ENCODE measurements at regions not wholly inside any gene's neighbourhood (a gene's known extent, or its start where the extent isn't known, plus 50 kb on each side); places are given as distances from the start of the nearest gene placed in this dataset.
A peak's percentile ranks its signal among the peaks of the same experiment; 100 is the strongest.
"Not testable (repeated sequence)": the region's sequence is repeated elsewhere in the genome, so short reads cannot be mapped to it uniquely, and the experiment has no call there.

DNA sequence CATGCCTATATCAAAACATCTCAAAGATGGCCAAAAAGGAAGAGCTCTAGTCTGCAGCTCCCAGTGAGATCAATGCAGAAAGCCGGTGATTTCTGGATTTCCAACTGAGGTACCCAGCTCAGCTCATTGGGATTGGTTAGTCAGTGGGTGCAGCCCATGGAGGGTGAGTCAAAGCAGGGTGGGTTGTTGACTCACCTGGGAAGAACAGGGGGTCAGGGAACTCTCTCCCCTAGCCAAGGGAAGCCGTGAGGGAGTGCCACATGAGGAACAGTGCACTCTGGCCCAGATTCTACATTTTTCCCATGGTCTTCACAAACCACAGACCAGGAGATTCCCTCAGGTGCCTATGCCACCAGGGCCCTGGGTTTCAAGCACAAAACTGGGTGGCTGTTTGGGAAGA is 57.3 kb upstream of the FGF16 start (continued):
- TF ChIP-seq, protein P1, sequence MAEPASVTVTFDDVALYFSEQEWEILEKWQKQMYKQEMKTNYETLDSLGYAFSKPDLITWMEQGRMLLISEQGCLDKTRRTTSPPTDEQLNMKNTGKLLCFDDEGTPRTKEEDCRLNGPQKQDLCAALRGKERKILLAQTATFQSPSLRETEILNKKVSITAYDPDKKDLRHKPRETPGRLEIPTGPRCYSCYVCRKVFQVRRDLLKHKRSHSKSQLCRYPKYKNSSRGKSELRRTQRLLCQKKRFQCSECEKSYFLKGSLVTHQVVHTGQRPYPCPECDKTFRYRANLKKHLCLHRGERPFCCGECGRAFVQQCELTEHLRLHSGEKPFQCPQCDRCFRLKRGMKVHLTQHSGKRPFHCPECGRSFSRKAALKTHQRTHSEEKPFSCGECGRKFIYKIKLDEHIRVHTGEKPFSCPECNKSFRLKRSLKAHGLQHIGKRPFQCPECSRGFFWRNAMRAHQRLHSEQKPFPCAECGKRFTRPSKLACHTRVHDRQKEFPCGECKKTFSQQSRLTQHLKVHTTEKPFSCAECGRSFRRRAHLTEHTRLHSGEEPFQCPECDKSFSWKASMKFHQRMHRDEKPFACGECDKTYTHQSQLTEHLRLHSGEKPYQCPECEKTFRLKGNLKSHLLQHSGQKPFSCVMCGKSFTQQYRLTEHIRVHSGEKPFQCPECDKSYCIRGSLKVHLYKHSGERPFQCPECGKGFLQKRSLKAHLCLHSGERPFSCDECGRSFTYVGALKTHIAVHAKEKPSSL (CRISPR knock-in tag; conservative IDR thresholded peaks at IDR 0.05), result no peak
- TF ChIP-seq MYBL2 (CRISPR knock-in tag; IDR thresholded peaks at IDR 0.05) (no peak), ZNF317 (CRISPR knock-in tag; IDR thresholded peaks at IDR 0.05; ENCODE audit: borderline replicate concordance, low read depth) (no peak), RORB (CRISPR knock-in tag; IDR thresholded peaks at IDR 0.05) (no peak), NR2C2 (CRISPR knock-in tag; IDR thresholded peaks at IDR 0.05) (no peak)
- TF ChIP-seq, protein P2, sequence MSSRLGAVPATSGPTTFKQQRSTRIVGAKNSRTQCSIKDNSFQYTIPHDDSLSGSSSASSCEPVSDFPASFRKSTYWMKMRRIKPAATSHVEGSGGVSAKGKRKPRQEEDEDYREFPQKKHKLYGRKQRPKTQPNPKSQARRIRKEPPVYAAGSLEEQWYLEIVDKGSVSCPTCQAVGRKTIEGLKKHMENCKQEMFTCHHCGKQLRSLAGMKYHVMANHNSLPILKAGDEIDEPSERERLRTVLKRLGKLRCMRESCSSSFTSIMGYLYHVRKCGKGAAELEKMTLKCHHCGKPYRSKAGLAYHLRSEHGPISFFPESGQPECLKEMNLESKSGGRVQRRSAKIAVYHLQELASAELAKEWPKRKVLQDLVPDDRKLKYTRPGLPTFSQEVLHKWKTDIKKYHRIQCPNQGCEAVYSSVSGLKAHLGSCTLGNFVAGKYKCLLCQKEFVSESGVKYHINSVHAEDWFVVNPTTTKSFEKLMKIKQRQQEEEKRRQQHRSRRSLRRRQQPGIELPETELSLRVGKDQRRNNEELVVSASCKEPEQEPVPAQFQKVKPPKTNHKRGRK (CRISPR knock-in tag; IDR thresholded peaks at IDR 0.05; ENCODE audit: borderline replicate concordance), result no peak
- TF ChIP-seq, protein P3, sequence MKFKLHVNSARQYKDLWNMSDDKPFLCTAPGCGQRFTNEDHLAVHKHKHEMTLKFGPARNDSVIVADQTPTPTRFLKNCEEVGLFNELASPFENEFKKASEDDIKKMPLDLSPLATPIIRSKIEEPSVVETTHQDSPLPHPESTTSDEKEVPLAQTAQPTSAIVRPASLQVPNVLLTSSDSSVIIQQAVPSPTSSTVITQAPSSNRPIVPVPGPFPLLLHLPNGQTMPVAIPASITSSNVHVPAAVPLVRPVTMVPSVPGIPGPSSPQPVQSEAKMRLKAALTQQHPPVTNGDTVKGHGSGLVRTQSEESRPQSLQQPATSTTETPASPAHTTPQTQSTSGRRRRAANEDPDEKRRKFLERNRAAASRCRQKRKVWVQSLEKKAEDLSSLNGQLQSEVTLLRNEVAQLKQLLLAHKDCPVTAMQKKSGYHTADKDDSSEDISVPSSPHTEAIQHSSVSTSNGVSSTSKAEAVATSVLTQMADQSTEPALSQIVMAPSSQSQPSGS (CRISPR knock-in tag; IDR thresholded peaks at IDR 0.05; ENCODE audit: borderline replicate concordance, low read depth), result no peak
- TF ChIP-seq, protein P4, sequence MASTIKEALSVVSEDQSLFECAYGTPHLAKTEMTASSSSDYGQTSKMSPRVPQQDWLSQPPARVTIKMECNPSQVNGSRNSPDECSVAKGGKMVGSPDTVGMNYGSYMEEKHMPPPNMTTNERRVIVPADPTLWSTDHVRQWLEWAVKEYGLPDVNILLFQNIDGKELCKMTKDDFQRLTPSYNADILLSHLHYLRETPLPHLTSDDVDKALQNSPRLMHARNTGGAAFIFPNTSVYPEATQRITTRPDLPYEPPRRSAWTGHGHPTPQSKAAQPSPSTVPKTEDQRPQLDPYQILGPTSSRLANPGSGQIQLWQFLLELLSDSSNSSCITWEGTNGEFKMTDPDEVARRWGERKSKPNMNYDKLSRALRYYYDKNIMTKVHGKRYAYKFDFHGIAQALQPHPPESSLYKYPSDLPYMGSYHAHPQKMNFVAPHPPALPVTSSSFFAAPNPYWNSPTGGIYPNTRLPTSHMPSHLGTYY (CRISPR knock-in tag; IDR thresholded peaks at IDR 0.05), result no peak

DNA sequence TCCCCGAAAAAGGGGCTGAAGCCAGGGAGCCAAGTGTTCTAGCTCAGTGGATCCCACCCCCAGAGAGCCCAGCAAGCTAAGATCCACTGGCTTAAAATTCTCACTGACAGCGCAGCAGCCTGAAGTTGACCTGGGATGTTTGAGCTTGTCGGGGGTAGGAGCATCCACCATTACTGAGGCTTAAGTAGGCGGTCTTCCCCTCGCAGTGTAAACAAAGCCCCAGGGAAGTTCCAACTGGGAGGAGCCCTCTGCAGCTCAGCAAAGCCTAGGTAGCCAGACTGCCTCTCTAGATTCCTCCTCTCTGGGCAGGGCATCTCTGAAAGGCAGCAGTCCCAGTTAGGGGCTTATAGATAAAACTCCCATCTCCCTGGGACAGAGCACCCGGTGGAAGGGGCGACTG is 56.8 kb upstream of the FGF16 start:
- POLR2A ChIA-PET; H3K27me3 Mint-ChIP-seq (ENCODE audit: low read depth); DNase-seq (ENCODE audit: low spot score); H3K27ac Mint-ChIP-seq; H3K4me3 Mint-ChIP-seq; H3K4me1 Mint-ChIP-seq; CTCF ChIA-PET: not testable (repeated sequence)
- Mint-ChIP-seq H3K9me3 (peaks cover 53% of the 10 kb centered on the region), H3K36me3 (peaks cover 11% of the 10 kb centered on the region)
- peak; percentile 71 for ATAC-seq

DNA sequence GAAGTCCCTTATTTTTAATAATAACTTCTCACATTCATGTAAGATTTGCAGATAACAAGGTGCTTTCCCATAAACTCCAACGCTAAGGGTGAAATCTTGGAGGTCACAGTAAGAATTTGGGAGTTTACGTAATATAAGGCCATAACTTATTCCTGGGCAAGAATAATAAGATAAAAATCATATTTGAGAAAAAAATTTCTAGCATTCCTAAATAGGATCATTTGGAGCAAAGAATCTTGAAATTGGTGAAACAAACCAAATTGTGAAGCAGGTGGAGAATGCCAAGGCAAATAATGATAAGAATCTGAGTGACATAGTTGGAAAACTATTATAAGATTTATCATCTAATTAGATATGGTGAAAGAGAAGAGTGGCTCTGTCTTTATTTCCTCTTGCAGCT is 50.4 kb upstream of the FGF16 start:
- H3K27ac Mint-ChIP-seq, result no peak overlapping the region
- H3K9me3 Mint-ChIP-seq, result peaks cover 26% of the 10 kb centered on the region
- peaks cover 5% of the 10 kb centered on the region; the same call in 1 of the 2 replicates for H3K27me3 Mint-ChIP-seq (ENCODE audit: low read depth)
- CTCF ChIA-PET, result no interaction called here
- ATAC-seq (no peak), DNase-seq (ENCODE audit: low spot score) (no peak)
- POLR2A ChIA-PET, result no interaction called here
- H3K4me1 Mint-ChIP-seq, result no peaks in the 10 kb centered on the region
- H3K36me3 Mint-ChIP-seq, result no peaks in the 10 kb centered on the region; the same call in 1 of the 2 replicates
- H3K4me3 Mint-ChIP-seq, result no peak overlapping the region
- TF ChIP-seq JAZF1 (CRISPR knock-in tag; IDR thresholded peaks at IDR 0.05) (no peak), FOXP1 (CRISPR knock-in tag; IDR thresholded peaks at IDR 0.05; ENCODE audit: borderline replicate concordance) (no peak), FOXJ3 (CRISPR knock-in tag; IDR thresholded peaks at IDR 0.05; ENCODE audit: borderline replicate concordance) (no peak), ZNF219 (CRISPR knock-in tag; IDR thresholded peaks at IDR 0.05; ENCODE audit: borderline replicate concordance) (no peak), ESRRA (CRISPR knock-in tag; IDR thresholded peaks at IDR 0.05; ENCODE audit: borderline replicate concordance) (no peak), RELA (CRISPR knock-in tag; IDR thresholded peaks at IDR 0.05; ENCODE audit: borderline replicate concordance) (no peak), MXD4 (CRISPR knock-in tag; IDR thresholded peaks at IDR 0.05; ENCODE audit: borderline replicate concordance) (no peak), IRF2 (CRISPR knock-in tag; IDR thresholded peaks at IDR 0.05; ENCODE audit: borderline replicate concordance, low read depth) (no peak), ZBTB21 (CRISPR knock-in tag; IDR thresholded peaks at IDR 0.05; ENCODE audit: borderline replicate concordance) (no peak)
- TF ChIP-seq, protein P5, sequence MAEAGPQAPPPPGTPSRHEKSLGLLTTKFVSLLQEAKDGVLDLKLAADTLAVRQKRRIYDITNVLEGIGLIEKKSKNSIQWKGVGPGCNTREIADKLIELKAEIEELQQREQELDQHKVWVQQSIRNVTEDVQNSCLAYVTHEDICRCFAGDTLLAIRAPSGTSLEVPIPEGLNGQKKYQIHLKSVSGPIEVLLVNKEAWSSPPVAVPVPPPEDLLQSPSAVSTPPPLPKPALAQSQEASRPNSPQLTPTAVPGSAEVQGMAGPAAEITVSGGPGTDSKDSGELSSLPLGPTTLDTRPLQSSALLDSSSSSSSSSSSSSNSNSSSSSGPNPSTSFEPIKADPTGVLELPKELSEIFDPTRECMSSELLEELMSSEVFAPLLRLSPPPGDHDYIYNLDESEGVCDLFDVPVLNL (CRISPR knock-in tag; IDR thresholded peaks at IDR 0.05; ENCODE audit: borderline replicate concordance, low read depth), result no peak
- TF ChIP-seq, protein P6, sequence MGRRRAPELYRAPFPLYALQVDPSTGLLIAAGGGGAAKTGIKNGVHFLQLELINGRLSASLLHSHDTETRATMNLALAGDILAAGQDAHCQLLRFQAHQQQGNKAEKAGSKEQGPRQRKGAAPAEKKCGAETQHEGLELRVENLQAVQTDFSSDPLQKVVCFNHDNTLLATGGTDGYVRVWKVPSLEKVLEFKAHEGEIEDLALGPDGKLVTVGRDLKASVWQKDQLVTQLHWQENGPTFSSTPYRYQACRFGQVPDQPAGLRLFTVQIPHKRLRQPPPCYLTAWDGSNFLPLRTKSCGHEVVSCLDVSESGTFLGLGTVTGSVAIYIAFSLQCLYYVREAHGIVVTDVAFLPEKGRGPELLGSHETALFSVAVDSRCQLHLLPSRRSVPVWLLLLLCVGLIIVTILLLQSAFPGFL (CRISPR knock-in tag; IDR thresholded peaks at IDR 0.05; ENCODE audit: borderline replicate concordance), result no peak
- TF ChIP-seq, protein P4 (CRISPR knock-in tag; IDR thresholded peaks at IDR 0.05), result no peak
- TF ChIP-seq, protein P7, sequence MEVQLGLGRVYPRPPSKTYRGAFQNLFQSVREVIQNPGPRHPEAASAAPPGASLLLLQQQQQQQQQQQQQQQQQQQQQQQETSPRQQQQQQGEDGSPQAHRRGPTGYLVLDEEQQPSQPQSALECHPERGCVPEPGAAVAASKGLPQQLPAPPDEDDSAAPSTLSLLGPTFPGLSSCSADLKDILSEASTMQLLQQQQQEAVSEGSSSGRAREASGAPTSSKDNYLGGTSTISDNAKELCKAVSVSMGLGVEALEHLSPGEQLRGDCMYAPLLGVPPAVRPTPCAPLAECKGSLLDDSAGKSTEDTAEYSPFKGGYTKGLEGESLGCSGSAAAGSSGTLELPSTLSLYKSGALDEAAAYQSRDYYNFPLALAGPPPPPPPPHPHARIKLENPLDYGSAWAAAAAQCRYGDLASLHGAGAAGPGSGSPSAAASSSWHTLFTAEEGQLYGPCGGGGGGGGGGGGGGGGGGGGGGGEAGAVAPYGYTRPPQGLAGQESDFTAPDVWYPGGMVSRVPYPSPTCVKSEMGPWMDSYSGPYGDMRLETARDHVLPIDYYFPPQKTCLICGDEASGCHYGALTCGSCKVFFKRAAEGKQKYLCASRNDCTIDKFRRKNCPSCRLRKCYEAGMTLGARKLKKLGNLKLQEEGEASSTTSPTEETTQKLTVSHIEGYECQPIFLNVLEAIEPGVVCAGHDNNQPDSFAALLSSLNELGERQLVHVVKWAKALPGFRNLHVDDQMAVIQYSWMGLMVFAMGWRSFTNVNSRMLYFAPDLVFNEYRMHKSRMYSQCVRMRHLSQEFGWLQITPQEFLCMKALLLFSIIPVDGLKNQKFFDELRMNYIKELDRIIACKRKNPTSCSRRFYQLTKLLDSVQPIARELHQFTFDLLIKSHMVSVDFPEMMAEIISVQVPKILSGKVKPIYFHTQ (CRISPR knock-in tag; IDR thresholded peaks at IDR 0.05), result no peak

All from WTC11 (cell line).